OCI-LY3 (cell line): ENCODE measurements at regions not wholly inside any gene's neighbourhood (a gene's known extent, or its start where the extent isn't known, plus 50 kb on each side); places are given as distances from the start of the nearest gene placed in this dataset.

ENCODE experiments used
- EZH2phosphoT487 ChIP-seq: fragments of 200-600 bp; shearing (Covaris generic); IDR thresholded peaks from 2 replicates; pipeline ENCODE4 v1.6.1; 2018; ENCODE audit warnings: antibody characterized with exemption, mixed run types, low read depth
- TF ChIP-seq, protein P1 (sequence below): fragments of 200-600, 300-600 bp; sonication (generic); IDR thresholded peaks from 2 replicates; pipeline ENCODE4 v1.5.1; 2014; ENCODE audit warnings: antibody characterized with exemption, low read length, low read depth

DNA sequence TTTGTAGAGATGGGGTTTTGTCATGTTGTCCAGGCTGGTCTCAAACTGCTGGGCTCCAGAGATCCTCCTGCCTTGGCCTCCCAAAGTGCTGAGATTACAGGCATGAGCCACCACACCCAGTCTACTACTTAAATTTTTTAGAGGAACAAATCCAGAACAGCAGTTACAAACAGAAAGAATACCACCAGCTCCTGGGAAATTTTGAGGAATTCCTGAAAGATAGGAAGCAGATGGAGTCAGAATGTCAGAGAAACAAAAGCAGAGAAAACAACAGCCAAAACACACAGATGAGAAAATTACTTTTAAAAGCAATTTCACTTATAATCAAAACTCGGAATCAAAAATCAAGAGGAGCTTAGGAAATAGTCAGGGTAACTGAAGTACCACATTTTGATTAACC, 543.3 kb upstream of the MARCKS start:
- TF ChIP-seq, protein P1, sequence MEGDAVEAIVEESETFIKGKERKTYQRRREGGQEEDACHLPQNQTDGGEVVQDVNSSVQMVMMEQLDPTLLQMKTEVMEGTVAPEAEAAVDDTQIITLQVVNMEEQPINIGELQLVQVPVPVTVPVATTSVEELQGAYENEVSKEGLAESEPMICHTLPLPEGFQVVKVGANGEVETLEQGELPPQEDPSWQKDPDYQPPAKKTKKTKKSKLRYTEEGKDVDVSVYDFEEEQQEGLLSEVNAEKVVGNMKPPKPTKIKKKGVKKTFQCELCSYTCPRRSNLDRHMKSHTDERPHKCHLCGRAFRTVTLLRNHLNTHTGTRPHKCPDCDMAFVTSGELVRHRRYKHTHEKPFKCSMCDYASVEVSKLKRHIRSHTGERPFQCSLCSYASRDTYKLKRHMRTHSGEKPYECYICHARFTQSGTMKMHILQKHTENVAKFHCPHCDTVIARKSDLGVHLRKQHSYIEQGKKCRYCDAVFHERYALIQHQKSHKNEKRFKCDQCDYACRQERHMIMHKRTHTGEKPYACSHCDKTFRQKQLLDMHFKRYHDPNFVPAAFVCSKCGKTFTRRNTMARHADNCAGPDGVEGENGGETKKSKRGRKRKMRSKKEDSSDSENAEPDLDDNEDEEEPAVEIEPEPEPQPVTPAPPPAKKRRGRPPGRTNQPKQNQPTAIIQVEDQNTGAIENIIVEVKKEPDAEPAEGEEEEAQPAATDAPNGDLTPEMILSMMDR, result no peak
- TF ChIP-seq EZH2phosphoT487, result no peak
